Keratinocyte (primary cell): ENCODE measurements at regions not wholly inside any gene's neighbourhood (a gene's known extent, or its start where the extent isn't known, plus 50 kb on each side); places are given as distances from the start of the nearest gene placed in this dataset.
"Not testable (repeated sequence)": the region's sequence is repeated elsewhere in the genome, so short reads cannot be mapped to it uniquely, and the experiment has no call there.

Experiments
- DNase-seq: peaks from one replicate; pipeline ENCODE4 v3.0.0-alpha.2; 2011; ENCODE audit warnings: low read depth, missing footprints, low spot score
- FAIRE-seq: peaks from 2 replicates; lab custom pipeline; 2011; peaks lifted over from hg19 to GRCh38; lab: Jason Lieb, UNC
- H2AFZ ChIP-seq: 2 replicates; pipeline ENCODE4 v1.6.0; 2012; ENCODE audit warnings: low read length, control low read depth, inconsistent platforms; ENCODE audit not compliant: control insufficient read depth
- H3K27ac ChIP-seq: 2 replicates; pipeline ENCODE4 v1.5.1; 2011; ENCODE audit warnings: low read length; ENCODE audit not compliant: control insufficient read depth, insufficient read depth
- H3K27me3 ChIP-seq: 3 replicates; pipeline ENCODE4 v1.6.0; 2011; ENCODE audit warnings: low read length; ENCODE audit not compliant: control insufficient read depth, insufficient read depth; ENCODE audit errors: extremely low read depth
- H3K36me3 ChIP-seq, 2 experiments: 2 replicates in 1 of 2; 3 replicates in 1 of 2; pipeline ENCODE4 v1.5.1; 2011; ENCODE audit warnings: low read length in 2 of 2, mild to moderate bottlenecking in 1 of 2; ENCODE audit not compliant: control insufficient read depth in 2 of 2, insufficient read depth in 2 of 2; ENCODE audit errors: extremely low read depth in 1 of 2
- H3K4me1 ChIP-seq: 3 replicates; pipeline ENCODE4 v1.5.1; 2011; ENCODE audit warnings: low read length; ENCODE audit not compliant: control insufficient read depth, insufficient read depth; ENCODE audit errors: extremely low read depth
- H3K4me2 ChIP-seq: 3 replicates; pipeline ENCODE4 v1.6.0; 2011; ENCODE audit warnings: low read depth, low read length; ENCODE audit not compliant: control insufficient read depth, insufficient read depth; ENCODE audit errors: extremely low read depth
- H3K4me3 ChIP-seq, 3 experiments: fragments of 200-600 bp in 1 of 3; sonication (generic) in 1 of 3; 2 replicates in 2 of 3; 3 replicates in 1 of 3; pipeline ENCODE4 v1.5.1; 2011 to 2016; ENCODE audit warnings: low read length in 3 of 3, mild to moderate bottlenecking in 3 of 3, control low read depth in 2 of 3, inconsistent platforms in 1 of 3, low read depth in 1 of 3, mixed read lengths in 1 of 3, mixed run types in 1 of 3, moderate library complexity in 1 of 3; ENCODE audit not compliant: control insufficient read depth in 2 of 3, insufficient read depth in 2 of 3; ENCODE audit errors: extremely low read depth in 1 of 3
- H3K79me2 ChIP-seq: 2 replicates; pipeline ENCODE4 v1.6.0; 2012; ENCODE audit warnings: low read length; ENCODE audit not compliant: control insufficient read depth, insufficient read depth
- H3K9ac ChIP-seq: 3 replicates; pipeline ENCODE4 v1.6.0; 2011; ENCODE audit warnings: low read length; ENCODE audit not compliant: control insufficient read depth, insufficient read depth; ENCODE audit errors: extremely low read depth
- H3K9me1 ChIP-seq: 3 replicates; pipeline ENCODE4 v1.6.0; 2011; ENCODE audit warnings: low read length; ENCODE audit not compliant: control insufficient read depth, insufficient read depth; ENCODE audit errors: extremely low read depth
- H3K9me3 ChIP-seq: 2 replicates; pipeline ENCODE4 v1.5.1; 2012; ENCODE audit warnings: low read depth, low read length; ENCODE audit not compliant: control insufficient read depth
- H4K20me1 ChIP-seq: 3 replicates; pipeline ENCODE4 v1.6.0; 2011; ENCODE audit warnings: low read length; ENCODE audit not compliant: control insufficient read depth, insufficient read depth; ENCODE audit errors: extremely low read depth
- EZH2 ChIP-seq: IDR thresholded peaks from one replicate; pipeline ENCODE4 v1.6.1; 2012; ENCODE audit warnings: inconsistent platforms, mild to moderate bottlenecking, low read length, moderate library complexity
- dilution Hi-C: fragments of 300-500 bp; cut with MboI; formaldehyde crosslinking; loops from one replicate; pipeline ENCODE4 v1.7.0; 2020; ENCODE audit warnings: low sequenced_read_pairs; ENCODE audit not compliant: extremely low pct_ligation_motif_present
- TF ChIP-seq, protein P1 (sequence below), 3 experiments: IDR thresholded peaks in 1 of 3; conservative IDR thresholded peaks in 1 of 3; optimal IDR thresholded peaks in 1 of 3; 2 replicates in 2 of 3; 3 replicates in 1 of 3; pipeline versions ENCODE3 to v1.5.1; 2011; ENCODE audit warnings: low read length in 3 of 3, mild to moderate bottlenecking in 3 of 3, moderate library complexity in 2 of 3, control low read depth in 1 of 3, inconsistent platforms in 1 of 3; ENCODE audit not compliant: insufficient read depth in 2 of 3; ENCODE audit errors: extremely low read depth in 1 of 3

DNA sequence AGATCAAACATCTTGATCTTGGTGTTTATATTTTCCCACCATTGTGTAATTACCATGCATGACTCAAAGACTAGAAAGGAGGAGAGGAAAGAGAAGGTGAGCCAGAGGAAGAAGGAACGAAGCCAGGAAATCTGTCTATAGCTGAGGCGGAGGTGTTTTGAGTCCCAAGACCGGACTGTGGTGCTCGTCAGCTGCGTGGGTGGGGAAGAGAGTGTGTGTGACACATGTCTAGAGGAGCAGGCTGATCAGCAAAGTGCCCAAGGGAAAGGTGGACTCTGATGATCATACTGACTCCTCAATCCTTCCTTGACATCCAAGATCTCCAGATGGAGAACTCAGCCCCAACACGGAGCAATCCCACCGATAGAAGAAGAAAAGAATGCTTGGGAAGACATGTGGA lies 189.5 kb upstream of the MINDY3 start:
- TF ChIP-seq, protein P1, sequence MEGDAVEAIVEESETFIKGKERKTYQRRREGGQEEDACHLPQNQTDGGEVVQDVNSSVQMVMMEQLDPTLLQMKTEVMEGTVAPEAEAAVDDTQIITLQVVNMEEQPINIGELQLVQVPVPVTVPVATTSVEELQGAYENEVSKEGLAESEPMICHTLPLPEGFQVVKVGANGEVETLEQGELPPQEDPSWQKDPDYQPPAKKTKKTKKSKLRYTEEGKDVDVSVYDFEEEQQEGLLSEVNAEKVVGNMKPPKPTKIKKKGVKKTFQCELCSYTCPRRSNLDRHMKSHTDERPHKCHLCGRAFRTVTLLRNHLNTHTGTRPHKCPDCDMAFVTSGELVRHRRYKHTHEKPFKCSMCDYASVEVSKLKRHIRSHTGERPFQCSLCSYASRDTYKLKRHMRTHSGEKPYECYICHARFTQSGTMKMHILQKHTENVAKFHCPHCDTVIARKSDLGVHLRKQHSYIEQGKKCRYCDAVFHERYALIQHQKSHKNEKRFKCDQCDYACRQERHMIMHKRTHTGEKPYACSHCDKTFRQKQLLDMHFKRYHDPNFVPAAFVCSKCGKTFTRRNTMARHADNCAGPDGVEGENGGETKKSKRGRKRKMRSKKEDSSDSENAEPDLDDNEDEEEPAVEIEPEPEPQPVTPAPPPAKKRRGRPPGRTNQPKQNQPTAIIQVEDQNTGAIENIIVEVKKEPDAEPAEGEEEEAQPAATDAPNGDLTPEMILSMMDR (optimal IDR thresholded peaks at IDR 0.05 in 1 of 3, IDR thresholded peaks at IDR 0.05 in 1 of 3, conservative IDR thresholded peaks at IDR 0.05 in 1 of 3; ENCODE audit: extremely low read depth in 1 of 3, insufficient read depth in 2 of 3, low read length in 3 of 3): no peak
- TF ChIP-seq EZH2: no peak
- Histone ChIP-seq H3K4me2 (no peak overlapping the region), H3K4me3 (no peak overlapping the region), H2AFZ (no peak overlapping the region), H3K36me3 (no peaks in the 10 kb centered on the region), H4K20me1 (no peaks in the 10 kb centered on the region), H3K9me3 (no peaks in the 10 kb centered on the region), H3K79me2 (no peaks in the 10 kb centered on the region), H3K9me1 (no peaks in the 10 kb centered on the region), H3K4me1 (no peaks in the 10 kb centered on the region), H3K27me3 (no peaks in the 10 kb centered on the region), H3K27ac (no peak overlapping the region), H3K9ac (no peak overlapping the region)
- no peak for DNase-seq
- dilution Hi-C loops: no loop called here
- no peak for FAIRE-seq

DNA sequence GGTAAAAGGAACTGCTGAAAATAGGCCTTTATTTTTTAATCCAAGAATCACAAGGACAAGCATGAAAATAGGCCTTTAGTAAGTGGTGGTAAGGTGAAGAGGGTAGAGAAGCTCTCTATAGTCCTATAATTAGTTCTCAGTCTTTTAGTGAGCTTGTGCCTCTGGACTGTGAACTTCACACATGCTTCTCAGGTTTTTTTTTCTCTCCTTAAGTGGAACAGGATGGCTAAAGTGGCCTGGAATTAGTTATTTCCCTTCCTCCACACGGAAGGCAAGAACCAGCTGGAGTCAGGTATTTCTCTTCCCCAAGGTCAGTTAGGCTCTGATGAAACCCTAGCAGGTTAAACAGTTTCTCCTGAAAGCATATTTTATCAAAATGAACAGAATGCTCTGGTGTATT lies 203.0 kb upstream of the MINDY3 start:
- Histone ChIP-seq H3K79me2 (no peaks in the 10 kb centered on the region), H3K9me1 (no peaks in the 10 kb centered on the region), H3K9me3 (no peaks in the 10 kb centered on the region), H3K9ac (no peak overlapping the region), H3K4me3 (no peak overlapping the region), H3K36me3 (no peaks in the 10 kb centered on the region), H3K4me2 (no peak overlapping the region), H2AFZ (no peak overlapping the region), H3K4me1 (no peaks in the 10 kb centered on the region), H3K27me3 (no peaks in the 10 kb centered on the region), H4K20me1 (no peaks in the 10 kb centered on the region), H3K27ac (no peak overlapping the region)
- dilution Hi-C loops: no loop called here
- FAIRE-seq (no peak), DNase-seq (no peak)
- TF ChIP-seq, protein P1 (optimal IDR thresholded peaks at IDR 0.05 in 1 of 3, IDR thresholded peaks at IDR 0.05 in 1 of 3, conservative IDR thresholded peaks at IDR 0.05 in 1 of 3; ENCODE audit: extremely low read depth in 1 of 3, insufficient read depth in 2 of 3, low read length in 3 of 3): no peak
- no peak for TF ChIP-seq EZH2

DNA sequence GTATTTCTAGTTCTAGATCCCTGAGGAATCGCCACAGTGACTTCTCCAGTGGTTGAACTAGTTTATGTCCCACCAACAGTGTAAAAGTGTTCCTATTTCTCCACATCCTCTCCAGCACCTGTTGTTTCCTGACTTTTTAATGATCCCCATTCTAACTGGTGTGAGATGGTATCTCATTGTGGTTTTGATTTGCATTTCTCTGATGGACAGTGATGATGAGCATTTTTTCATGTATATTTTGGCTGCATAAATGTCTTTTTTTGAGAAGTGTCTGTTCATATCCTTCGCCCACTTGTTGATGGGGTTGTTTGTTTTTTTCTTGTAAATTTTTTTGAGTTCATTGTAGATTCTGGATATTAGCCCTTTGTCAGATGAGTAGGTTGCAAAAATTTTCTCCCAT lies 223.2 kb upstream of the MINDY3 start:
- FAIRE-seq, dilution Hi-C loops: not testable (repeated sequence)

More for the DNA sequence above, 223.2 kb upstream of the MINDY3 start:
- not testable (repeated sequence) for H3K79me2 ChIP-seq, H2AFZ ChIP-seq, H3K27me3 ChIP-seq, H3K36me3 ChIP-seq, H3K4me1 ChIP-seq, H3K9me1 ChIP-seq, H4K20me1 ChIP-seq, H3K4me2 ChIP-seq, H3K9ac ChIP-seq, H3K9me3 ChIP-seq, H3K4me3 ChIP-seq, DNase-seq, H3K27ac ChIP-seq
